RWPE2 (cell line): ENCODE measurements at regions not wholly inside any gene's neighbourhood (a gene's known extent, or its start where the extent isn't known, plus 50 kb on each side); places are given as distances from the start of the nearest gene placed in this dataset.

Experiments used
- ATAC-seq: fragments of 200-7000 bp; cut with Tn5 transposase; 3 replicates; pipeline ENCODE4 v1.9.1; 2021; ENCODE audit warnings: low read depth
- DNase-seq: peaks from one replicate; pipeline ENCODE4 v3.0.0-alpha.2; 2020; ENCODE audit warnings: low spot score
- H3K27ac ChIP-seq: fragments of 450-650 bp; 2 replicates; pipeline ENCODE4 v1.5.1; 2017; ENCODE audit warnings: mild to moderate bottlenecking; ENCODE audit not compliant: poor library complexity, severe bottlenecking
- H3K27me3 ChIP-seq: fragments of 250-450 bp; sonication (Bioruptor Pico); 2 replicates; pipeline ENCODE4 v1.5.1; 2021; ENCODE audit warnings: mild to moderate bottlenecking, moderate library complexity; ENCODE audit not compliant: insufficient read depth, poor library complexity, severe bottlenecking
- H3K36me3 ChIP-seq: fragments of 250-450 bp; sonication (Bioruptor Pico); 2 replicates; pipeline ENCODE4 v1.5.1; 2020; ENCODE audit warnings: low read depth, mild to moderate bottlenecking, moderate library complexity
- H3K4me1 ChIP-seq: fragments of 250-450 bp; sonication (Bioruptor Pico); 2 replicates; pipeline ENCODE4 v1.5.1; 2021; ENCODE audit warnings: mild to moderate bottlenecking, moderate library complexity; ENCODE audit not compliant: insufficient read depth, poor library complexity, severe bottlenecking
- H3K4me3 ChIP-seq: fragments of 250-450 bp; sonication (Bioruptor Pico); 2 replicates; pipeline ENCODE4 v1.5.1; 2021; ENCODE audit warnings: mild to moderate bottlenecking, moderate library complexity; ENCODE audit not compliant: severe bottlenecking
- H3K9me3 ChIP-seq: fragments of 250-450 bp; sonication (Bioruptor Pico); 2 replicates; pipeline ENCODE4 v1.5.1; 2021; ENCODE audit warnings: mild to moderate bottlenecking, moderate library complexity; ENCODE audit not compliant: severe bottlenecking
- CTCF ChIP-seq: fragments of 450-650 bp; IDR thresholded peaks from one replicate; pipeline ENCODE4 v1.5.1; 2017; ENCODE audit warnings: mild to moderate bottlenecking, moderate library complexity; ENCODE audit not compliant: poor library complexity, severe bottlenecking

- Histone ChIP-seq H3K9me3 (no peaks in the 10 kb centered on the region), H3K4me1 (no peaks in the 10 kb centered on the region), H3K27ac (no peak overlapping the region), H3K36me3 (no peaks in the 10 kb centered on the region), H3K27me3 (no peaks in the 10 kb centered on the region), H3K4me3 (no peak overlapping the region)
- DNase-seq (no peak), ATAC-seq (no peak)
- no peak for TF ChIP-seq CTCF
These were observed 336.3 kb upstream of the MAGI2 start for GRCh38 chr7:79789584-79790345.

GRCh38 chr7:79787623-79788022 lies 334.2 kb upstream of the MAGI2 start:
- DNase-seq (no peak), ATAC-seq (no peak)
- Histone ChIP-seq H3K27me3 (no peaks in the 10 kb centered on the region), H3K4me1 (no peaks in the 10 kb centered on the region), H3K27ac (no peak overlapping the region), H3K9me3 (no peaks in the 10 kb centered on the region), H3K4me3 (no peak overlapping the region), H3K36me3 (no peaks in the 10 kb centered on the region)
- TF ChIP-seq CTCF = no peak

GRCh38 chr7:79787096-79787495 lies 333.6 kb upstream of the MAGI2 start:
- no peak for TF ChIP-seq CTCF
- H3K4me3 ChIP-seq = no peak overlapping the region
- DNase-seq = no peak

GRCh38 chr7:79786187-79786586 lies 332.7 kb upstream of the MAGI2 start:
- Histone ChIP-seq H3K36me3 (no peaks in the 10 kb centered on the region), H3K27ac (no peak overlapping the region), H3K9me3 (no peaks in the 10 kb centered on the region), H3K4me3 (no peak overlapping the region), H3K4me1 (no peaks in the 10 kb centered on the region), H3K27me3 (no peaks in the 10 kb centered on the region)
- no peak for ATAC-seq
- no peak for DNase-seq
- TF ChIP-seq CTCF = no peak

More at GRCh38 chr7:79787096-79787495, 333.6 kb upstream of the MAGI2 start:
- no peaks in the 10 kb centered on the region for H3K27me3 ChIP-seq
- H3K9me3 ChIP-seq = no peaks in the 10 kb centered on the region
- ATAC-seq = no peak
- H3K36me3 ChIP-seq = no peaks in the 10 kb centered on the region
- no peak overlapping the region for H3K27ac ChIP-seq
- H3K4me1 ChIP-seq = no peaks in the 10 kb centered on the region

- Histone ChIP-seq H3K27me3 (no peaks in the 10 kb centered on the region), H3K27ac (no peak overlapping the region), H3K9me3 (no peaks in the 10 kb centered on the region), H3K4me3 (no peak overlapping the region), H3K4me1 (no peaks in the 10 kb centered on the region), H3K36me3 (no peaks in the 10 kb centered on the region)
- DNase-seq (no peak), ATAC-seq (no peak)
- no peak for TF ChIP-seq CTCF
These were observed 332.1 kb upstream of the MAGI2 start for GRCh38 chr7:79785556-79785955.
